ENCODE measurements at regions not wholly inside any gene's neighbourhood (a gene's known extent, or its start where the extent isn't known, plus 50 kb on each side); places are given as distances from the start of the nearest gene placed in this dataset.

DNA sequence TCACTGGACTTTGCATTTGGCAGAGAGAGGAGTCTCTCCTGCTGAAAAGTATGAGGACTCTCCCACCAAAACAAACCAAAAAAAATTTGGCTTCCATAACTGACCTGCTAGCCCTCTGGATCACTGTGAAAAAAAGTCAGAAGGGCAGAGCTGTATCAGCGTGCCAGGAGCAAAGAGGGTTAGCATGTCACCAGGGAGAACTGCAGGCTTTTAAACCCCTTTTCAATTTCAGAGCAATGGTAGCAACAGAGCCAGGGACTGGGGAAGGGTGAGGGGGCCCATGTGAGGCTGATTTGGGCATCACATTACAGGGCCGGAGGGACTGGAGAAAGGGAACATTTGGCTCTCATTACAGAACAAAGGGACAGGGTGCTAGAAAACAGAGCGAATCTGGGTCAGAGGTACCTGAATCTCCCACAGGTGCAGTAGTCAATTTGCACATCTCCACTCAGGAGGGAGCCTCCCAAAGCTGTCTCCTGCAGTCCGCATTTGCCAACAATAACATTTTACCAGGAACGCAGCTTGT, 185.7 kb upstream of the EYA4 start:
- TF ChIP-seq, protein P1, sequence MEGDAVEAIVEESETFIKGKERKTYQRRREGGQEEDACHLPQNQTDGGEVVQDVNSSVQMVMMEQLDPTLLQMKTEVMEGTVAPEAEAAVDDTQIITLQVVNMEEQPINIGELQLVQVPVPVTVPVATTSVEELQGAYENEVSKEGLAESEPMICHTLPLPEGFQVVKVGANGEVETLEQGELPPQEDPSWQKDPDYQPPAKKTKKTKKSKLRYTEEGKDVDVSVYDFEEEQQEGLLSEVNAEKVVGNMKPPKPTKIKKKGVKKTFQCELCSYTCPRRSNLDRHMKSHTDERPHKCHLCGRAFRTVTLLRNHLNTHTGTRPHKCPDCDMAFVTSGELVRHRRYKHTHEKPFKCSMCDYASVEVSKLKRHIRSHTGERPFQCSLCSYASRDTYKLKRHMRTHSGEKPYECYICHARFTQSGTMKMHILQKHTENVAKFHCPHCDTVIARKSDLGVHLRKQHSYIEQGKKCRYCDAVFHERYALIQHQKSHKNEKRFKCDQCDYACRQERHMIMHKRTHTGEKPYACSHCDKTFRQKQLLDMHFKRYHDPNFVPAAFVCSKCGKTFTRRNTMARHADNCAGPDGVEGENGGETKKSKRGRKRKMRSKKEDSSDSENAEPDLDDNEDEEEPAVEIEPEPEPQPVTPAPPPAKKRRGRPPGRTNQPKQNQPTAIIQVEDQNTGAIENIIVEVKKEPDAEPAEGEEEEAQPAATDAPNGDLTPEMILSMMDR (IDR thresholded peaks at IDR 0.05; ENCODE audit: extremely low read depth in 1 of 2, insufficient read depth in 1 of 2, low read depth in 1 of 2, low read length in 2 of 2): no peak
- TF ChIP-seq EZH2 (IDR thresholded peaks at IDR 0.05; ENCODE audit: borderline replicate concordance, low read depth, low read length, severe bottlenecking): no peak
- no peak for TF ChIP-seq POLR2A (IDR thresholded peaks at IDR 0.05; ENCODE audit: low read depth, low read length)
- TF ChIP-seq GATA2 (IDR thresholded peaks at IDR 0.05; ENCODE audit: insufficient read depth, insufficient read length, low read depth, low read length): no peak
- no peak for TF ChIP-seq FOS (IDR thresholded peaks at IDR 0.05; ENCODE audit: borderline replicate concordance, insufficient read depth, low read length)
- no peak for TF ChIP-seq JUN (IDR thresholded peaks at IDR 0.05; ENCODE audit: borderline replicate concordance, insufficient read depth, insufficient read length, low read depth)
- TF ChIP-seq, protein P2, sequence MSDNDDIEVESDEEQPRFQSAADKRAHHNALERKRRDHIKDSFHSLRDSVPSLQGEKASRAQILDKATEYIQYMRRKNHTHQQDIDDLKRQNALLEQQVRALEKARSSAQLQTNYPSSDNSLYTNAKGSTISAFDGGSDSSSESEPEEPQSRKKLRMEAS (IDR thresholded peaks at IDR 0.05; ENCODE audit: insufficient read depth, insufficient read length): no peak
- TF ChIP-seq POLR2AphosphoS5 (IDR thresholded peaks at IDR 0.05; ENCODE audit: insufficient read depth, low read depth, low read length): no peak
- TF ChIP-seq MYC (IDR thresholded peaks at IDR 0.05; ENCODE audit: low read depth, low read length): no peak

Data from endothelial cell of umbilical vein (primary cell).